Activated naive CD4-positive, alpha-beta T cell treated with anti-CD3 and anti-CD28 coated beads, Interleukin-2, amount 10 ng/mL, durations not matched to agents 7 days and 5 days (primary cell): ENCODE measurements at regions not wholly inside any gene's neighbourhood (a gene's known extent, or its start where the extent isn't known, plus 50 kb on each side); places are given as distances from the start of the nearest gene placed in this dataset.

Experiments
- CTCF ChIA-PET: fragments of 350-600 bp; sonication (Branson Sonifier 250); formaldehyde crosslinking; loops from one replicate; lab custom pipeline; 2021; ENCODE audit warnings: antibody characterized with exemption; lab: Charles Lee
- DNase-seq: peaks from one replicate; pipeline ENCODE4 v3.0.0-alpha.2; 2020
- H3K27ac Mint-ChIP-seq: one replicate; pipeline ENCODE4 v1.8.0; 2021; ENCODE audit warnings: mild to moderate bottlenecking, moderate library complexity, mixed read lengths
- H3K27me3 Mint-ChIP-seq: one replicate; pipeline ENCODE4 v1.8.0; 2021; ENCODE audit warnings: mild to moderate bottlenecking, mixed read lengths
- H3K36me3 Mint-ChIP-seq: one replicate; pipeline ENCODE4 v1.8.0; 2021; ENCODE audit warnings: mixed read lengths
- H3K4me1 Mint-ChIP-seq: one replicate; pipeline ENCODE4 v1.8.0; 2021; ENCODE audit warnings: mixed read lengths
- H3K4me3 Mint-ChIP-seq: one replicate; pipeline ENCODE4 v1.8.0; 2021; ENCODE audit warnings: mild to moderate bottlenecking, moderate library complexity, mixed read lengths
- H3K9me3 Mint-ChIP-seq: one replicate; pipeline ENCODE4 v1.8.0; 2021; ENCODE audit warnings: mixed read lengths

DNA sequence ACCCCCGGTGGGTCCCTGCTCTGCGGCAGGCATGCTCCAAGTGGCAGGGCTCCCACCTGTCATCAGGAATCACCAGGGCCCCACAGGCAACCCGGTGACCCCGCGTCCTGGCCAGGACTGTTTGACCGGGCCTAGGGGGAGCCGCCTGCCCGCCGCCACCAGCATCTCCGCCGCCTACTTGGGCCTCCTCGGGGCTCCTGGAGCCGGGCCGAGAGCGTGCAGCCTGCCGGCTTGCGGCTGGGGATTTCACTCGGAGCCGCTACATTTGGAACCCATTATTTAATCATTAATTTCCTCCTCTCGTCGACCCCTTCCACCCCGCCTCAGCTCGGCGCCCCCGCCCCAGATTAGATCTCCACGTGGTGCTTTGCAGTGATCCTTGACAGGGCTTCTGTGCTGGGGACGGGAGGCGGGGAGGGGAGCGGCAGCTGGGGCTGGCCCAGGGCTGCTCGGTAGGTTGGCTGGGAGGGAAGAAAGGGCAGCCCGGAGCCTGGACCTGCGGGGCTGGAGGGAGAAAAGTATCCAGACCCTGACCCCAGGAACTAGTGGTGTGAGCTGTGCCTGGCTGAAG lies 295.4 kb downstream of the CYP26B1 start:
- Mint-ChIP-seq H3K9me3 (no peaks in the 10 kb centered on the region), H3K27me3 (peaks cover 21% of the 10 kb centered on the region), H3K4me1 (no peaks in the 10 kb centered on the region), H3K4me3 (no peak overlapping the region), H3K36me3 (no peaks in the 10 kb centered on the region), H3K27ac (no peak overlapping the region)
- CTCF ChIA-PET: no interaction called here
- no peak for DNase-seq

DNA sequence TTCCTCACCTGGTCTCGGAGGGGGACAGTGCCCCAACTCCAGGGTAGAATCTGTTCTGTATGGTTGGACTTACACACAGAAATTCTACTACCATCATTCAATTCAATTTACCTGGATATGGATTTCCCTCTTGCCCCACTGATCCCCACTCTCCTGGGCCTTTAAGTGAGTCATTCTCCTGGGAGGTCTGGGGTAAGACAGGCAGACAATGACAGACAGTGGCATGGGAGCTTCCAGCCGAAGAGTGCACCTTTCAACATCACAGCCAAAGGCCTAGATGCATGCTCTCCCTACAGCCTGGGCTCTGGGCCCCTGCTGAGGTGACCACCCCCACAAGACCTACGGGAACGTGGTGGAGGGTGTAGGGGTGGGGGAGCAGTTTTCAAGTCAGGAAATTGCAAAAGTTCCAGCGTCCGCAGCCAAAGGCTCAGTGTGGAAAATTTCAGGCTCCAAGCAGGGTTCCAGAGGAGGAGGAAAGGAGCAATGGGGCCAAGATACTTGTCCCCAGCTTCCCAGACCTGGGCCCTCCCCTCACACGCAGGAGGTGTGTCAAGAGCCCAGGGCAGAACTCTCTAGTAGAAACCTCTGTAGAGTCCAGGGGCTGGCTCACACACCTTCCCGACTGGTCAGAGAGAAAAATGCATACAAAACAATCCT lies 296.4 kb downstream of the CYP26B1 start:
- Mint-ChIP-seq H3K27ac (no peak overlapping the region), H3K4me1 (no peaks in the 10 kb centered on the region), H3K9me3 (no peaks in the 10 kb centered on the region), H3K4me3 (no peak overlapping the region), H3K27me3 (peaks cover 21% of the 10 kb centered on the region), H3K36me3 (no peaks in the 10 kb centered on the region)
- DNase-seq: no peak
- CTCF ChIA-PET: no interaction called here

DNA sequence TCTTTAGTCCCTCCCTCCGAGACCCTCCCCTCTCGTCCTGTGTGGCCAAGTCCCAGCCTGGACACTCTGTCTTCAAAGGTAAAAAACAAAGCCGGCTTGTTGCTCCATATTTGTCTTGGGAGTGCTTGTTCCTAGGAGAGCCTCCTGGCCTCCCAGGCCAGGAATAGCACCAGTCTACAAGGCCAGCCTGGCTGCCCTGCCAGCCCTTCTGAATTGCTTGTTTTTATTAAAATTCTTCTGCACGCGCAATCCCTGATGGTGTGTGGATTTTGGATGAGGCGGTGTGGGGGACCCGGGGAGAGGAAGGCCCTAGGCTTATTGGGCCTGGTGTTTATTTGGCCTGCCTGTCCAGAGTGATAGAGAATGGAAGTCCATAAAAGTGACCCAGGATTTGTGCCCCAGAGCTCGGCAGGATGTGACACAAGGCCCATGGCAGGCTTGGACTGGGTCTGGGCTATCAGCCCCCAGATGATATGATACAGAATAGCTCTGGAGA lies 297.3 kb downstream of the CYP26B1 start:
- H3K4me3 Mint-ChIP-seq: no peak overlapping the region
- CTCF ChIA-PET: no interaction called here
- no peak overlapping the region for H3K27ac Mint-ChIP-seq
- H3K36me3 Mint-ChIP-seq: no peaks in the 10 kb centered on the region
- no peaks in the 10 kb centered on the region for H3K9me3 Mint-ChIP-seq
- DNase-seq: no peak
- H3K27me3 Mint-ChIP-seq: peaks cover 21% of the 10 kb centered on the region
- H3K4me1 Mint-ChIP-seq: no peaks in the 10 kb centered on the region

DNA sequence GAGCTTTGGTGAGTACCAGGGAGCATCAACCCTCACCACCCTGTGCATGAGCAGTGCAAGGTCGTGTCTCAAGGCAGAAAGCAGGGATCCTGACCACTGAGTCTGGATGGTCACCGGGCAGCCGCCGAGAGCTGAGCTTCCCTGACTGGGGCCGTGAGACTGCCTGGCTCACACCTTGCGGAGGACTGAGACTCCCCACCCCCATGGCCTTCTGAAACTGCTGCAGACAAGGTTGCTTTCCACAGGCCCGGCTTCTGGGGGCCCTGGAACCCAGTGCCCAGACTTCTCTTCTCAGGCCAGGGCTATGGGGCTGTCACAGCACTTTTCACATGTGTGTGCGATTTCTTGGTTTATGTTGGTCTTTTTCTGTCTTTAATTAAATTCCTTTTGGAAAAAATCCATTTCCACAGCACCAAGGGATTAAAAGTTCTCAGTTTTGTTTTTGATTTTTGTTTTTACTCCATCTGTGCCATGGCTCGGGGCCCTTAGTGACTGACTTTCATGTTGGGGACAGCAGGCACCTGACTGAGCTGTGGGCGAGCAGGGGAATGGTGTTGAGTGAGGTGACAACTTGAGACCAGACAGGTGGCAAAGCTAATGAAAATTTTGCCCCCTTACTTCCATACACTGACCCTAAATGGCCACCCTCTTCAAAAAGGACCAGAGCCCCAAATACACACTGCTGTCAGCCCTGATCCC lies 297.9 kb downstream of the CYP26B1 start:
- CTCF ChIA-PET: no interaction called here

DNA sequence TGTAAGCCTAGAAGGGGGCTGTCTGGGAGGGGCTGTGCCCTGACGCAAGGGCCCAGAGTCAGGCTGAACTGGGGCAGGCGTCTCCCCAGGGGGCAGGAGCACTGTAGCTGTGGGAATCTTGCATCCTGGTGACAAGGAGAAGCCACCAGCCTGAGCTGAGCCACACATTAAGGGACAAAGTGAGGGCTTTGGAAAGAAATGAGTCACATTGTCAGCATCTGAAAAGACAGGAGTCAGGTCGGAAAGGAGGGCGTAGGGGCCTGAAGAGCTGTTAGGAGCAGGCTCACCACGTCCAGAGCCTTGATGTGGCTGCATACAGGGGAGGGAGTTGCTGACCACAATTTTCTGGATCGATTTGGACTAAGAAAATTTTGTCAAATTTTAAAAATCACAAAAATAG lies 298.6 kb downstream of the CYP26B1 start:
- Mint-ChIP-seq H3K9me3 (no peaks in the 10 kb centered on the region), H3K27me3 (peaks cover 21% of the 10 kb centered on the region), H3K27ac (no peak overlapping the region), H3K4me1 (no peaks in the 10 kb centered on the region), H3K4me3 (no peak overlapping the region), H3K36me3 (no peaks in the 10 kb centered on the region)
- no peak for DNase-seq
- CTCF ChIA-PET: no interaction called here

More for the DNA sequence above, 297.9 kb downstream of the CYP26B1 start:
- H3K27me3 Mint-ChIP-seq: peaks cover 21% of the 10 kb centered on the region
- H3K36me3 Mint-ChIP-seq: no peaks in the 10 kb centered on the region
- no peak overlapping the region for H3K27ac Mint-ChIP-seq
- H3K4me1 Mint-ChIP-seq: no peaks in the 10 kb centered on the region
- H3K4me3 Mint-ChIP-seq: no peak overlapping the region
- no peaks in the 10 kb centered on the region for H3K9me3 Mint-ChIP-seq
- DNase-seq: no peak

DNA sequence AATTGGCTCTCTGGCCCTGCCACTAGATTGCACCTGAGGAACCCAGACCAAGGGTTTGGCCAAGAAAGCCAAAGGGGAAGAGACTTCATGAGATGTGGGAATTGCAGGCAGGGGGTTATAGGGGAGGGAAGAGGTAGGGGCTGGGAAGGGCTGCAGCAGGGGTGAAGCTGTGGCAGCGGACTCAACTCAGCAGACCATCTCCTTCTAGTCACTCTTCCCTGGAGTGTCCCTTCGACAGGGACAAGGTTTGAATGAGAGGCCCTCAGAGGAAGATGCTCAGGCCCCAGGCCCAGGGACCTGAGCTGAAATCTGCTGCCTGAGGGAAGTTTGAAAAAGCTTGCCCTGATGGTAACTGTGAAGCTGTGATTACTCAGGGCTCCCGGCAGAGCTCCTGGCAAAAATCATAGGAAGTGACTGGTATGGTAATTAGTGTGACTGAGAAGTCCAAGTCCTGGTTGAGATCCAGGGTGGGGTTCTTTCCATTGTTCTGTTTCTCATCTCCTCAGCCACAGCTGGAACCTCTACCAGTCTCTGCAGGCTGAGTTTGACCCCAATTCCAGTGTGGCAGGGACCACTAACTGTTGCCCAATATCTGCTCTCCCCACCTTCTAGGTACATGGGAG lies 300.9 kb downstream of the CYP26B1 start:
- no peak for DNase-seq
- H3K27me3 Mint-ChIP-seq: peaks cover 7% of the 10 kb centered on the region
- H3K4me1 Mint-ChIP-seq: no peaks in the 10 kb centered on the region
- no peak overlapping the region for H3K4me3 Mint-ChIP-seq
- no peak overlapping the region for H3K27ac Mint-ChIP-seq
- no peaks in the 10 kb centered on the region for H3K9me3 Mint-ChIP-seq
- CTCF ChIA-PET: no interaction called here
- H3K36me3 Mint-ChIP-seq: no peaks in the 10 kb centered on the region

DNA sequence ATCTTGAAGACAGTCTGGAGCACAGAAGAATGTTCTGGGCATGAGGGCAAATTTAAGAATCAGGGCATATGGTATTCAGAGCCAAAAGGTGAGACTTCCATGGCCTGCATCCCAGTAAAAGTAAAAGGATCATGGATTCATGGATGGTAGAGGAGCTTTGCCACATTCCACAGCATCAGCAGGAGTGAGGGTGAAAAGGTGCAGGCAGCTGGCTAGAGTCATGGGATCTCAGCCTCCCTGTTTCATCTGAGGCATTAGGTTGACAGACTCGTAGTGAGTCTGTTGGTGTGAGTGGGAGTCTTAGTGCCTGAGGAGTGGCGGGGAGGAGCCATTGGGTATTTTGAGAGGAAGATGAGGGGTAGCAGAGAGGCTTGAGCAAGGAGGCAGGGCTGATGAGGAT lies 301.6 kb downstream of the CYP26B1 start:
- Mint-ChIP-seq H3K4me1 (no peaks in the 10 kb centered on the region), H3K27ac (no peak overlapping the region), H3K36me3 (no peaks in the 10 kb centered on the region), H3K27me3 (peaks cover 5% of the 10 kb centered on the region), H3K4me3 (no peak overlapping the region), H3K9me3 (no peaks in the 10 kb centered on the region)
- DNase-seq: no peak
- CTCF ChIA-PET: no interaction called here

DNA sequence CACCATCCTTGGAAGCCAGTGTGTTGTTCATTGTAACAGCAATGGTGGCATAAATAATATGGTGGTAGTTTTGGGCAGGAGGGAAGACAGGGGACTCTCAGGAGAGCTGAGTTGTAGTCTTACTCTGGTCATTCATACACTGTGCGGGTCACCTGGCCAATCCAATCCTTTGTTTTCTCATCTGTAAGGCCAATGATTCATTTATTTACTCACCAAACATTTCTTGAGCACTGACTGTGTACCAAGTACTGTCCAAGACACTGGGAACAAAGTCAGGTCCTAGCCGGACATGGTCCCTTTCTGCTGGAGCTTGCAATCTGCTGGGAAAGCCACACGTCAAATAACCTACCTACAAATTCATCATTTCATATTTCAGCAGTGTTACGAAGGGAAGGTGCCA lies 302.7 kb downstream of the CYP26B1 start:
- peaks cover 5% of the 10 kb centered on the region for H3K27me3 Mint-ChIP-seq
- H3K36me3 Mint-ChIP-seq: no peaks in the 10 kb centered on the region
- no peaks in the 10 kb centered on the region for H3K4me1 Mint-ChIP-seq
- H3K4me3 Mint-ChIP-seq: no peak overlapping the region
- H3K9me3 Mint-ChIP-seq: no peaks in the 10 kb centered on the region
- no peak for DNase-seq
- CTCF ChIA-PET: no interaction called here
- no peak overlapping the region for H3K27ac Mint-ChIP-seq

DNA sequence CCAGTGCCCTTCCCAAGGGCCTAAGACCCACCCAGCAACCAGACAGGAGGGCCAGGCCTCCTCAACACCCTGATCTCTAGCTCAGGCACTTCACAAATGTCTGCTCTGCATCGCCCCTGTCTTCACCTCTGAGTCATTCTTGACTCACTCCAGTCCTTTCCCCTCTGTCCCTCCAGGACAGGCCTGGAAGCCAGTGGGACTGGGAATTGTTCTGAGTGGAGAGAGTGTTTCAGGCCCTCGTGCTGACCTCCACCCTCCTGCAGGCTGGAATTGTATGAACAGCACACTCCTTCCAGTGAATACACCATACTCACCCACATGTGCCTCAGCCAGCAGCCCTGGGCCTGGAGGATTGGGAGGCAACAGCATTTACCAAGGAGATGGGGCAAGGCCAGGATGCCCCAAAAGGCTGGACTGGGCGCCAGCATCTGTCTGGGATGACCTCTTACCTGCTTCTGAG lies 304.2 kb downstream of the CYP26B1 start:
- H3K9me3 Mint-ChIP-seq: no peaks in the 10 kb centered on the region
- peaks cover 5% of the 10 kb centered on the region for H3K27me3 Mint-ChIP-seq
- H3K27ac Mint-ChIP-seq: no peak overlapping the region

DNA sequence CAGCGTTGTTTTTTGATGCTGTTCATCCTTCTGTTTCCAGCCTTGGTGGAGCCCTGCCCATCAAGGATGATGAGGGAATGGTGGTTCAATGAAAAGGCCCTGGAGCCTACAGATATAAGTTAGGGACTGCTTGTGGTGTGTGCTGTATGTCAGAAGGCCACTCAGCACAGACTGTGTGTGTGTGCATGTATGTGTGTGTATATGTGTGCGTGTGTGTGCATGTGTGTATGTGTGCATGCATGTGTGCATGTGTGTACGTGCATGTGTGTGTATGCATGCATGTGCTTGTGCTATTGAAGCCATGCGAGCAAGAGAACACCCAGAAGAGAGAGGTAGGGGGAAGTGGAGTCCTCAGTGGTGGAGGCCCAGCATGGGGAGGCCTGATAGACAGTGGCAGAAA lies 304.9 kb downstream of the CYP26B1 start:
- Mint-ChIP-seq H3K36me3 (no peaks in the 10 kb centered on the region), H3K4me1 (no peaks in the 10 kb centered on the region), H3K4me3 (no peak overlapping the region), H3K9me3 (no peaks in the 10 kb centered on the region), H3K27me3 (peaks cover 5% of the 10 kb centered on the region), H3K27ac (no peak overlapping the region)
- DNase-seq: no peak
- CTCF ChIA-PET: no interaction called here

More for the DNA sequence above, 304.2 kb downstream of the CYP26B1 start:
- Mint-ChIP-seq H3K4me1 (no peaks in the 10 kb centered on the region), H3K36me3 (no peaks in the 10 kb centered on the region), H3K4me3 (no peak overlapping the region)
- CTCF ChIA-PET: no interaction called here
- no peak for DNase-seq

DNA sequence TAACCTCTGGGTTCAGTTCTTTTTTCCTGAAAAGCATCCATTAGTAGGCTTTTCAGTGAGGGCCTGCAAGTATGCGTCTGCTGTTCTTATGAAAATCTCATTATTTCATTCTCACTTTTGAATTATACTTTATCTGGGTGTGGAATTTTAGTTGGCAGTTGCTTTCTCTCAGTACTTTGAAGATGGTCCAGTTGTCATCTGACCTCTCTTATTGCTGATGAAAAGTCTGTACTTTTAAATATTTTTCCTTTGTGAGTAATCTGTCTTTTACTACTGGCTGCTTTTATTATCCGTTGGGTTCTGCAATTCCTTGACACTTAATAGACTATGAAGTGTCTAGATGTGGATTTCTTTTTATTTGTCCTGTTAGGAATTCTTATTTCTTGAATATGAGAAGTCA lies 307.8 kb downstream of the CYP26B1 start:
- no peak for DNase-seq
- H3K4me1 Mint-ChIP-seq: no peaks in the 10 kb centered on the region
- H3K4me3 Mint-ChIP-seq: no peak overlapping the region
- H3K27ac Mint-ChIP-seq: no peak overlapping the region
- H3K27me3 Mint-ChIP-seq: peaks cover 5% of the 10 kb centered on the region
- no peaks in the 10 kb centered on the region for H3K36me3 Mint-ChIP-seq
- CTCF ChIA-PET: no interaction called here
- no peaks in the 10 kb centered on the region for H3K9me3 Mint-ChIP-seq

DNA sequence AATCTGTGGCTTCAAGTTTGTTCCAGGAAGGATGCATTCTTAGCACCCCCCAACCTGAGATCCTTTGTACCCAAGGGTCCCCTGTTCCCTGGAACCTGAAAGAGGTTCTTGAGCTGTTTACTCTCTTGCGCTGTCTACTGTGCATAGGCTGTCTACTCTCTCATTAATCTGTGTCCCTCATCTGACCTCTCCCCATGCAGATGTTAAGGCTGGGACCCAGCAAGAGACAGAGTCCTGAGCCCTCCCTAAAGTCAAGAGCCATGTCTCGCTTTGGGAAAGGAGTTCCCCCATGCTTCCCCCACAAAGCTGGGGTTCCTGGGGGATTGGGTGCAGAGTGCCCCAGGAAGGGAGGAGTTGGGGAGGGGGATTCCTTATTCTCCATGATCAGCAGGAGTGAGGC lies 312.9 kb downstream of the CYP26B1 start:
- CTCF ChIA-PET: no interaction called here
- H3K9me3 Mint-ChIP-seq: no peaks in the 10 kb centered on the region
- no peaks in the 10 kb centered on the region for H3K36me3 Mint-ChIP-seq
- H3K27ac Mint-ChIP-seq: no peak overlapping the region
- DNase-seq: no peak
- no peaks in the 10 kb centered on the region for H3K4me1 Mint-ChIP-seq
- no peaks in the 10 kb centered on the region for H3K27me3 Mint-ChIP-seq
- no peak overlapping the region for H3K4me3 Mint-ChIP-seq

DNA sequence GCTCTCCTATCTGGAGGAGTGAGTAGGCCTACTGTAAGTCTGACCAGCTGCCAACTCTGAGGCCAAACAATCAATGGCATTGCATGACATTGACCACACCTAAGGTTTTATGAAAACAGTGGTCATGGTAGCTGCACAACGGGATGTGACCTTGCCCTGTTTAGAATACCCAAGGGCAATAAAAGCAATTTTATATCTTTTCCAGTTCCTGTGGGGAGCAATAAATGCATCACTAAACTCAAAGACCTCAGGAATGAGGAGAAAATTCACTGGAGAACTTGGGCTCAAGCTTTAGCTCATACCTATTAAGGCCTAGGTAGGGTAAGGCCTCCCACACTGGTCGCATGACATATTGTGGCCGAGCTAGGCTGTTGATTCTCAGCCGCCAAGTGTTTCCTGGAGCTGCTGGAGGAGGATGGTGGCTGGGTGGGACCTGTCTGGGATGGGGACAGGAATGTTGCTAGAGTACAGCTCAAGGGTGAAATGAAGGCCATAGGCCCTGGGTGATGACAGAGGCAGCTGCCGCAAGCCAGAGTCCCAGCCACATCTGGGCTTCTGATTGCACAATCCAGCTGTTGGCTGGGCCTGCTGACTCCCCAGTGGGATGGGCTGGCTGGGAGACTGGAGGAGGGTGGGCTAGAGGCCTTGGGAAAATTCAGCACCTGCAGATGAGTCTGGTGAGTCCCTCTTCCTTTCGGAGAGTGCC lies 313.7 kb downstream of the CYP26B1 start:
- CTCF ChIA-PET: no interaction called here
- Mint-ChIP-seq H3K9me3 (no peaks in the 10 kb centered on the region), H3K27ac (no peak overlapping the region), H3K4me3 (no peak overlapping the region), H3K36me3 (no peaks in the 10 kb centered on the region), H3K27me3 (no peaks in the 10 kb centered on the region), H3K4me1 (no peaks in the 10 kb centered on the region)
- DNase-seq: no peak

DNA sequence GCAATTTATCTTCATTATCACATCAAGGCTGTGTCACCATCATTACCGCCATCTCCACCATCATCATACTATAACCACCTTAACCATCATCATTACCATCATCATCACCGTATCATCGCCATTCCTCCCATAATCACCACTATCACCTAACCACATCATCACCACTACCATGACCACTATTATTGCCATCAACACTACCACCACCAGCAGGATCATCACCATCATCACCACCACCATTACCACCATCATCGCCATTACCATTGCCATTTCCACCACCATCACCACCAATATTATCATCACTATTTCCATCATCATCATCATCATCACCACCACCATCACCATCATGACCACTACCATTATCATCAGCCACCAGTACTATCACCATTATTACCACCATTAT lies 314.4 kb downstream of the CYP26B1 start:
- Mint-ChIP-seq H3K9me3 (no peaks in the 10 kb centered on the region), H3K4me1 (no peaks in the 10 kb centered on the region)
- CTCF ChIA-PET: no interaction called here

More for the DNA sequence above, 314.4 kb downstream of the CYP26B1 start:
- Mint-ChIP-seq H3K36me3 (no peaks in the 10 kb centered on the region), H3K4me3 (no peak overlapping the region), H3K27me3 (no peaks in the 10 kb centered on the region), H3K27ac (no peak overlapping the region)
- DNase-seq: no peak
